Ishikawa (cell line): ENCODE measurements at regions not wholly inside any gene's neighbourhood (a gene's known extent, or its start where the extent isn't known, plus 50 kb on each side); places are given as distances from the start of the nearest gene placed in this dataset.

Source experiments
- NFIC ChIP-seq: IDR thresholded peaks from 2 replicates; pipeline ENCODE4 v1.6.1; 2012
- REST ChIP-seq: IDR thresholded peaks from 2 replicates; pipeline ENCODE4 v1.6.1; 2012; ENCODE audit warnings: low read depth, mild to moderate bottlenecking
- ZBTB7A ChIP-seq: IDR thresholded peaks from 2 replicates; pipeline ENCODE4 v1.6.1; 2012; ENCODE audit warnings: low read depth

- TF ChIP-seq NFIC: no peak
- TF ChIP-seq ZBTB7A: no peak
- TF ChIP-seq REST: no peak
Measured at GRCh38 chr21:38089763-38090046, 167.1 kb upstream of the KCNJ15 start.
